PC-3 (cell line): ENCODE measurements at regions not wholly inside any gene's neighbourhood (a gene's known extent, or its start where the extent isn't known, plus 50 kb on each side); places are given as distances from the start of the nearest gene placed in this dataset.

Experiments used
- CTCF ChIP-seq: fragments of 300-600 bp; sonication (generic); conservative IDR thresholded peaks from 2 replicates; pipeline ENCODE4 v1.5.1; 2017; ENCODE audit warnings: antibody characterized with exemption, low read depth, mild to moderate bottlenecking, low read length
- EZH2 ChIP-seq: fragments of 300-600 bp; sonication (generic); IDR thresholded peaks from one replicate; pipeline ENCODE4 v1.6.1; 2017; ENCODE audit warnings: antibody characterized with exemption, mild to moderate bottlenecking, low read length; ENCODE audit not compliant: unreplicated experiment
- EZH2phosphoT487 ChIP-seq: fragments of 300-600 bp; sonication (generic); IDR thresholded peaks from 2 replicates; pipeline ENCODE4 v1.6.1; 2018; ENCODE audit warnings: mild to moderate bottlenecking, antibody characterized with exemption, low read length, borderline replicate concordance

- no peak for TF ChIP-seq EZH2
- no peak for TF ChIP-seq CTCF
- no peak for TF ChIP-seq EZH2phosphoT487
Observed at GRCh38 chr20:54344832-54345231, 130.6 kb upstream of the DOK5 start.
